ENCODE measurements at regions not wholly inside any gene's neighbourhood (a gene's known extent, or its start where the extent isn't known, plus 50 kb on each side); places are given as distances from the start of the nearest gene placed in this dataset.

GRCh38 chr20:40965671-40966070, 63.0 kb upstream of the TOP1 start:
- TF ChIP-seq REST (IDR thresholded peaks at IDR 0.05) (no peak), CTCF (IDR thresholded peaks at IDR 0.05; ENCODE audit: low read depth, low read length, missing input control) (no peak), JUND (IDR thresholded peaks at IDR 0.05) (no peak), RAD21 (IDR thresholded peaks at IDR 0.05) (no peak), TAF1 (conservative IDR thresholded peaks at IDR 0.05) (no peak), GABPA (IDR thresholded peaks at IDR 0.05 in 1 of 2, conservative IDR thresholded peaks at IDR 0.05 in 1 of 2) (no peak), ATF3 (IDR thresholded peaks at IDR 0.05) (no peak), HNF4G (IDR thresholded peaks at IDR 0.05) (no peak), RXRA (IDR thresholded peaks at IDR 0.05) (no peak), HNF4A (conservative IDR thresholded peaks at IDR 0.05) (no peak)
- TF ChIP-seq, protein P1, sequence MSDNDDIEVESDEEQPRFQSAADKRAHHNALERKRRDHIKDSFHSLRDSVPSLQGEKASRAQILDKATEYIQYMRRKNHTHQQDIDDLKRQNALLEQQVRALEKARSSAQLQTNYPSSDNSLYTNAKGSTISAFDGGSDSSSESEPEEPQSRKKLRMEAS (IDR thresholded peaks at IDR 0.05): no peak
- TF ChIP-seq, protein P2, sequence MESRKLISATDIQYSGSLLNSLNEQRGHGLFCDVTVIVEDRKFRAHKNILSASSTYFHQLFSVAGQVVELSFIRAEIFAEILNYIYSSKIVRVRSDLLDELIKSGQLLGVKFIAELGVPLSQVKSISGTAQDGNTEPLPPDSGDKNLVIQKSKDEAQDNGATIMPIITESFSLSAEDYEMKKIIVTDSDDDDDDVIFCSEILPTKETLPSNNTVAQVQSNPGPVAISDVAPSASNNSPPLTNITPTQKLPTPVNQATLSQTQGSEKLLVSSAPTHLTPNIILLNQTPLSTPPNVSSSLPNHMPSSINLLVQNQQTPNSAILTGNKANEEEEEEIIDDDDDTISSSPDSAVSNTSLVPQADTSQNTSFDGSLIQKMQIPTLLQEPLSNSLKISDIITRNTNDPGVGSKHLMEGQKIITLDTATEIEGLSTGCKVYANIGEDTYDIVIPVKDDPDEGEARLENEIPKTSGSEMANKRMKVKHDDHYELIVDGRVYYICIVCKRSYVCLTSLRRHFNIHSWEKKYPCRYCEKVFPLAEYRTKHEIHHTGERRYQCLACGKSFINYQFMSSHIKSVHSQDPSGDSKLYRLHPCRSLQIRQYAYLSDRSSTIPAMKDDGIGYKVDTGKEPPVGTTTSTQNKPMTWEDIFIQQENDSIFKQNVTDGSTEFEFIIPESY (IDR thresholded peaks at IDR 0.05): no peak
